Transverse colon (tissue), 4 donors: ENCODE measurements at regions not wholly inside any gene's neighbourhood (a gene's known extent, or its start where the extent isn't known, plus 50 kb on each side); places are given as distances from the start of the nearest gene placed in this dataset.

Source experiments
- DNase-seq: peaks from one replicate; pipeline ENCODE4 v3.0.0-alpha.2; 2019
- H3K27ac ChIP-seq, 4 donors: fragments of 200-600 bp; sonication (generic); 2 replicates each; pipeline ENCODE4 v1.5.1; 2016 to 2018; ENCODE audit warnings: inconsistent platforms in 4 of 4
- H3K27me3 ChIP-seq: fragments of 200-600 bp; sonication (generic); 2 replicates; pipeline ENCODE4 v1.5.1; 2017; ENCODE audit warnings: inconsistent platforms
- H3K36me3 ChIP-seq, 4 donors: fragments of 200-600 bp; sonication (generic); 2 replicates each; pipeline ENCODE4 v1.5.1; 2017 to 2019; ENCODE audit warnings: inconsistent platforms in 4 of 4
- H3K4me1 ChIP-seq, 4 donors: fragments of 200-600 bp; sonication (generic); 2 replicates each; pipeline ENCODE4 v1.5.1; 2017 to 2020; ENCODE audit warnings: inconsistent platforms in 4 of 4
- H3K4me3 ChIP-seq, 4 donors: fragments of 200-600 bp; sonication (generic); 1 replicate in 1 of 4; 2 replicates in 3 of 4; pipeline versions ENCODE4 v1.5.1 to v1.6.1; 2017 to 2019; ENCODE audit warnings: inconsistent platforms in 4 of 4
- H3K9me3 ChIP-seq, 2 donors: fragments of 200-600 bp; sonication (generic); 2 replicates each; pipeline ENCODE4 v1.5.1; 2017 to 2019; ENCODE audit warnings: inconsistent platforms in 2 of 2
- CTCF ChIP-seq, 5 experiments: fragments of 200-600 bp in 3 of 5; fragments of 450-650 bp in 2 of 5; sonication (generic) in 3 of 5; IDR thresholded peaks; 1 replicate in 2 of 5; 2 replicates in 3 of 5; pipeline ENCODE4 v1.5.1; 2016 to 2017; ENCODE audit warnings: antibody characterized with exemption in 5 of 5, inconsistent platforms in 3 of 5, mild to moderate bottlenecking in 2 of 5, moderate library complexity in 1 of 5
- EP300 ChIP-seq: sonication (generic); formaldehyde crosslinking; IDR thresholded peaks from one replicate; pipeline ENCODE4 v1.6.1; 2017; ENCODE audit warnings: antibody characterized with exemption, low read depth
- POLR2A ChIP-seq: fragments of 450-650 bp; IDR thresholded peaks from one replicate; pipeline ENCODE4 v1.6.1; 2016; ENCODE audit warnings: antibody characterized with exemption, mild to moderate bottlenecking, moderate library complexity
- POLR2AphosphoS5 ChIP-seq, 3 donors: sonication (generic); formaldehyde crosslinking; IDR thresholded peaks; one replicate each; pipeline ENCODE4 v1.6.1; 2016; ENCODE audit warnings: antibody characterized with exemption in 3 of 3
- WGBS, 2 donors: methylation state at CpG; one replicate each; pipeline ENCODE4 v1.1.5; 2018; ENCODE audit warnings: low coverage in 1 of 2; 5-methylcytosine and 5-hydroxymethylcytosine counted together
- in situ Hi-C, 4 donors: fragments of 200-750 bp; cut with MboI; loops; one replicate each; pipeline versions ENCODE4 v1.15.0 to v1.15.1; 2017; ENCODE audit warnings: low sequenced_read_pairs in 3 of 4, low pct_ligation_motif_present in 1 of 4, low pct_unique_long_range_greater_than_20kb in 1 of 4
- intact Hi-C: fragments of 100-400 bp; cut with DNase I; formaldehyde crosslinking; loops from one replicate; pipeline ENCODE4 v1.15.1; 2023; ENCODE audit warnings: low total_unique reads

DNA sequence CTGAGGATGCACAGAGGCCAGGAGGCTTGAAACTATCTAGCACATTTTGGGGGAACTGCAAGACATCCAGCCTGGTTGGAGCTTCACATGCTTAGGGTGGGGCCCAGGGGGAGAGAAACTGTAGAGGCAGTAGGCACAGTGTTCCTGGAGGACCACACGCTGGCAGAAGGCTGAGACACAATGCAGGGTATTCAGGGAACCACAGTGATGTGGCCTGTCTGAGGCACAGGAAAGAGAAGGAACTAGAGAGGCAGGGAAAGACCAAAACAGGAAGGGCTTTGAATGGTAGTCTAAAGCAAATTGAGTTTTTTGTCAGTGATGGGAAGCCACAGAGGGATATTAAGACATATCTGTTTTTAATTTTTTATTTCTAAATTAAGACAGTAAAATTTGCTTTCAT lies 100.2 kb upstream of the PRICKLE1 start:
- H3K27me3 ChIP-seq: no peaks in the 10 kb centered on the region
- in situ Hi-C loops: no loop called here
- H3K9me3 ChIP-seq: no peaks in the 10 kb centered on the region
- no peaks in the 10 kb centered on the region for H3K4me1 ChIP-seq
- DNase-seq: no peak
- intact Hi-C loops: no loop called here
- WGBS, 2 donors: 70 to 74% methylated on average over 1 of the region's 1 CpG
- H3K4me3 ChIP-seq: no peak overlapping the region
- H3K36me3 ChIP-seq: no peaks in the 10 kb centered on the region
- no peak overlapping the region for H3K27ac ChIP-seq
- TF ChIP-seq EP300 (no peak), POLR2AphosphoS5 (IDR thresholded peaks at IDR 0.05) (no peak), POLR2A (no peak), CTCF (IDR thresholded peaks at IDR 0.05) (no peak)

- Histone ChIP-seq H3K4me1 (no peaks in the 10 kb centered on the region), H3K4me3 (no peak overlapping the region), H3K27me3 (no peaks in the 10 kb centered on the region), H3K36me3 (no peaks in the 10 kb centered on the region), H3K27ac (no peak overlapping the region), H3K9me3 (no peaks in the 10 kb centered on the region)
- intact Hi-C loops: no loop called here
- TF ChIP-seq CTCF (IDR thresholded peaks at IDR 0.05) (no peak), POLR2AphosphoS5 (IDR thresholded peaks at IDR 0.05) (no peak), POLR2A (no peak), EP300 (no peak)
- WGBS, 2 donors: 73 to 89% methylated on average over 3 of the region's 3 CpGs
- in situ Hi-C loops: no loop called here
- no peak for DNase-seq
Measured at GRCh38 chr12:42686514-42687172, 97.1 kb upstream of the PRICKLE1 start.

DNA sequence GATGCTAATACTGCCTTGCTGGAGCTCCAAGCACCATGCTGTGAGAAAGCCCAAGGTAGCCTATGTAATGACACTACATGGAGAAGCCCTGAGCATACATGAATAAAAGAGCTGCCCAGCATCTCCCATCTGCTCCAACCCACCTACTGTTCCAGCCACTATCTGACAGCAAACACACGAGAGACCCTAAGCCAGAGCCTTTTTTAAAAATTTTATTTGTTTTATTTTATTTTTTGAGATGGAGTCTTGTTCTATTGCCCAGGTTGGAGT lies 95.2 kb upstream of the PRICKLE1 start:
- Histone ChIP-seq H3K4me3 (no peak overlapping the region), H3K27me3 (no peaks in the 10 kb centered on the region), H3K9me3 (no peaks in the 10 kb centered on the region), H3K4me1 (no peaks in the 10 kb centered on the region), H3K27ac (no peak overlapping the region), H3K36me3 (no peaks in the 10 kb centered on the region)
- in situ Hi-C loops: no loop called here
- TF ChIP-seq POLR2AphosphoS5 (IDR thresholded peaks at IDR 0.05) (no peak), EP300 (no peak), POLR2A (no peak), CTCF (IDR thresholded peaks at IDR 0.05) (no peak)
- intact Hi-C loops: no loop called here
- DNase-seq: no peak
- WGBS, 2 donors: 73 to 78% methylated on average over 1 of the region's 1 CpG

GRCh38 chr12:42683933-42684801 lies 94.6 kb upstream of the PRICKLE1 start:
- H3K4me1 ChIP-seq: no peaks in the 10 kb centered on the region
- H3K4me3 ChIP-seq: no peak overlapping the region
- whole genome bisulfite sequencing, 2 donors: 45 to 49% methylated on average over 4 of the region's 4 CpGs
- no peak overlapping the region for H3K27ac ChIP-seq
- H3K27me3 ChIP-seq: no peaks in the 10 kb centered on the region
- no peak for DNase-seq
- TF ChIP-seq EP300 (no peak), POLR2A (no peak), CTCF (IDR thresholded peaks at IDR 0.05) (no peak), POLR2AphosphoS5 (IDR thresholded peaks at IDR 0.05) (no peak)
- no peaks in the 10 kb centered on the region for H3K36me3 ChIP-seq
- in situ Hi-C loops: no loop called here
- intact Hi-C loops: no loop called here
- no peaks in the 10 kb centered on the region for H3K9me3 ChIP-seq
